PFSK-1 (cell line): ENCODE measurements at regions not wholly inside any gene's neighbourhood (a gene's known extent, or its start where the extent isn't known, plus 50 kb on each side); places are given as distances from the start of the nearest gene placed in this dataset.

Experiments used
- FOXP2 ChIP-seq: optimal IDR thresholded peaks from 2 replicates; pipeline ENCODE3; 2011; ENCODE audit warnings: borderline replicate concordance, control low read depth, inconsistent platforms; ENCODE audit not compliant: insufficient read depth; ENCODE audit errors: extremely low read length, extremely low read depth
- POLR2AphosphoS5 ChIP-seq: IDR thresholded peaks from 2 replicates; pipeline ENCODE4 v1.6.1; 2012; ENCODE audit warnings: low read depth, mild to moderate bottlenecking, control low read depth, low read length, moderate library complexity
- SIN3A ChIP-seq: IDR thresholded peaks from 2 replicates; pipeline ENCODE4 v1.6.1; 2012; ENCODE audit warnings: mild to moderate bottlenecking, low read length, moderate library complexity, borderline replicate concordance; ENCODE audit not compliant: insufficient read depth
- TAF1 ChIP-seq: IDR thresholded peaks from 2 replicates; pipeline ENCODE4 v1.6.1; 2012; ENCODE audit warnings: low read length, control low read depth, borderline replicate concordance; ENCODE audit not compliant: insufficient read depth
- TF ChIP-seq, protein P1 (sequence below), 2 experiments: IDR thresholded peaks; 2 replicates each; pipeline versions ENCODE4 v1.6.1 to v1.8.0; 2011 to 2012; ENCODE audit warnings: low read depth in 2 of 2, low read length in 2 of 2, control low read depth in 1 of 2, inconsistent platforms in 1 of 2, mild to moderate bottlenecking in 1 of 2, moderate library complexity in 1 of 2; ENCODE audit not compliant: insufficient read depth in 1 of 2

DNA sequence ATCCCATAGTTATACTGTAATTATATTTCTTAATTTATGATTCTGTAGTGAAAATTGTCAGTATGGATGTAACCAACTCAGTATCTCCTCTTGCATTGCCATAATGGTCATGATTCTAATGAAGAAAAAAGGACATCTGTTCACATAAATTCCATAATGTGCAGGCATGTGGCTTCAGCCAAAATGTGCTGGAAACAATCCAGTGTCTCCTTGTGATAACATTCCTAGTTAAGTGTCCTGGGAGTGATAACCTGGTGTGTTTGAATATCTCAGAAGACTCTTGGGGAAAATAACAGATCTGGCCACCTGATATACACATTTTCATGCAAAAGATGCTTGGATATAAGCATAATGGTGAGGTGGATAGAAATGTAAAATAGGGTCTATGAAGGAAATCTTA is 2309.8 kb downstream of the PCDH7 start:
- TF ChIP-seq TAF1, result no peak
- no peak for TF ChIP-seq POLR2AphosphoS5
- TF ChIP-seq, protein P1, sequence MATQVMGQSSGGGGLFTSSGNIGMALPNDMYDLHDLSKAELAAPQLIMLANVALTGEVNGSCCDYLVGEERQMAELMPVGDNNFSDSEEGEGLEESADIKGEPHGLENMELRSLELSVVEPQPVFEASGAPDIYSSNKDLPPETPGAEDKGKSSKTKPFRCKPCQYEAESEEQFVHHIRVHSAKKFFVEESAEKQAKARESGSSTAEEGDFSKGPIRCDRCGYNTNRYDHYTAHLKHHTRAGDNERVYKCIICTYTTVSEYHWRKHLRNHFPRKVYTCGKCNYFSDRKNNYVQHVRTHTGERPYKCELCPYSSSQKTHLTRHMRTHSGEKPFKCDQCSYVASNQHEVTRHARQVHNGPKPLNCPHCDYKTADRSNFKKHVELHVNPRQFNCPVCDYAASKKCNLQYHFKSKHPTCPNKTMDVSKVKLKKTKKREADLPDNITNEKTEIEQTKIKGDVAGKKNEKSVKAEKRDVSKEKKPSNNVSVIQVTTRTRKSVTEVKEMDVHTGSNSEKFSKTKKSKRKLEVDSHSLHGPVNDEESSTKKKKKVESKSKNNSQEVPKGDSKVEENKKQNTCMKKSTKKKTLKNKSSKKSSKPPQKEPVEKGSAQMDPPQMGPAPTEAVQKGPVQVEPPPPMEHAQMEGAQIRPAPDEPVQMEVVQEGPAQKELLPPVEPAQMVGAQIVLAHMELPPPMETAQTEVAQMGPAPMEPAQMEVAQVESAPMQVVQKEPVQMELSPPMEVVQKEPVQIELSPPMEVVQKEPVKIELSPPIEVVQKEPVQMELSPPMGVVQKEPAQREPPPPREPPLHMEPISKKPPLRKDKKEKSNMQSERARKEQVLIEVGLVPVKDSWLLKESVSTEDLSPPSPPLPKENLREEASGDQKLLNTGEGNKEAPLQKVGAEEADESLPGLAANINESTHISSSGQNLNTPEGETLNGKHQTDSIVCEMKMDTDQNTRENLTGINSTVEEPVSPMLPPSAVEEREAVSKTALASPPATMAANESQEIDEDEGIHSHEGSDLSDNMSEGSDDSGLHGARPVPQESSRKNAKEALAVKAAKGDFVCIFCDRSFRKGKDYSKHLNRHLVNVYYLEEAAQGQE (IDR thresholded peaks at IDR 0.05; ENCODE audit: insufficient read depth in 1 of 2, low read depth in 2 of 2, low read length in 2 of 2), result no peak
- TF ChIP-seq SIN3A, result no peak
- no peak for TF ChIP-seq FOXP2

DNA sequence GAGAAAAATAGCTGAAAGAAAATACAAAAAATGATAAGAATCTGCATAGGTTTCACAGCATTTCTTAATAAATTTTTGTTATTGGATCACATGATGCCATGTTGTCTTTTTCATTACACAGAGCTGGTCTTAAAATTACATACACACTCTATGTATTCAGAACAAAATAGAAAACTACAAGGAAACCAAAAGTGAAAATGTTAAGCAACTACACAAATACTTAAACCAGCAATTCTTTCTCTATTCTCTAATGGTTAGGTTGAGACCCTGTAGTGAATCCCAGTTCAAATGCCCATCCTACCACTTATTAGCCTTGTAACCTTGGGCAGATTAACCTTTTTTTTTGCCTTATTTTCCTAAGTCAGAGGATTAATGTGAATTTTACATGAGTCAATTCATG is 2311.2 kb downstream of the PCDH7 start:
- TF ChIP-seq TAF1 (no peak), POLR2AphosphoS5 (no peak)

- TF ChIP-seq, protein P1 (IDR thresholded peaks at IDR 0.05; ENCODE audit: insufficient read depth in 1 of 2, low read depth in 2 of 2, low read length in 2 of 2), result no peak
- no peak for TF ChIP-seq FOXP2
- TF ChIP-seq POLR2AphosphoS5, result no peak
- no peak for TF ChIP-seq TAF1
- no peak for TF ChIP-seq SIN3A
Observed at GRCh38 chr4:33037464-33037863, 2317.3 kb downstream of the PCDH7 start.

GRCh38 chr4:33045334-33045733 is 2325.2 kb downstream of the PCDH7 start:
- no peak for TF ChIP-seq TAF1
- TF ChIP-seq, protein P1 (IDR thresholded peaks at IDR 0.05; ENCODE audit: insufficient read depth in 1 of 2, low read depth in 2 of 2, low read length in 2 of 2), result no peak
- no peak for TF ChIP-seq FOXP2
- no peak for TF ChIP-seq SIN3A
- no peak for TF ChIP-seq POLR2AphosphoS5

GRCh38 chr4:33052241-33052640 is 2332.1 kb downstream of the PCDH7 start:
- TF ChIP-seq FOXP2 (no peak), SIN3A (no peak), POLR2AphosphoS5 (no peak), TAF1 (no peak)
- TF ChIP-seq, protein P1 (IDR thresholded peaks at IDR 0.05; ENCODE audit: insufficient read depth in 1 of 2, low read depth in 2 of 2, low read length in 2 of 2), result no peak
